ENCODE measurements at regions not wholly inside any gene's neighbourhood (a gene's known extent, or its start where the extent isn't known, plus 50 kb on each side); places are given as distances from the start of the nearest gene placed in this dataset.

- TF ChIP-seq CTCF (IDR thresholded peaks at IDR 0.05) = no peak
- TF ChIP-seq POLR2A (IDR thresholded peaks at IDR 0.05) = no peak
- TF ChIP-seq EP300 (IDR thresholded peaks at IDR 0.05) = no peak
- H3K9me3 ChIP-seq = no peaks in the 10 kb centered on the region
- H3K4me3 ChIP-seq = no peak overlapping the region
- DNase-seq = no peak
- 63 to 69% (median 65%) methylated on average over 7 of the region's 7 CpGs for WGBS, 3 donors
- H3K27me3 ChIP-seq = no peaks in the 10 kb centered on the region
- H3K27ac ChIP-seq = no peak overlapping the region
- intact Hi-C loops (cut with DNase I) = no loop called here
- H3K4me1 ChIP-seq (ENCODE audit: insufficient read depth) = no peaks in the 10 kb centered on the region
- H3K36me3 ChIP-seq = no peaks in the 10 kb centered on the region
These were observed 59.0 kb upstream of the CD82 start for GRCh38 chr11:44506375-44507016.

DNA sequence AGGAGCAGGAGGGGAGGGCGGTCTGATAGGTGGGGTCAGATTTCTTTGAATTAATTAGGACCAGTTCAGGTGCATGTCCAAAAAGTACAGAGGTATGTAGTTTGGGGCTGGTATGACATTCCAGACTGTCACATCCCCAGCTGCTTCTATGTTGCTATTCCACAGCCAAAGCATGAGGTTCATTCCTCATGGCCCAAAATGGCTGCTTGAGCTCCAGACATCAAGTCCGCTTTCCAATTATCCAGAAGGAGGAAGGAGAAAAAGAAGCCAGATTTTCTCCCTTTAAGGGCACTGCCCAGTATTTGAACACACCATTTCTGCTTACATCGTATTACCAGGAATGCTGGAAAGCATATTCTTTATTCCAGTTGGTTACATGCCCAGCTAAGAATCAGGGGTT lies 58.0 kb upstream of the CD82 start:
- H3K36me3 ChIP-seq = no peaks in the 10 kb centered on the region
- DNase-seq = no peak
- H3K4me3 ChIP-seq = no peak overlapping the region
- H3K27me3 ChIP-seq = no peaks in the 10 kb centered on the region
- intact Hi-C loops (cut with DNase I) = no loop called here
- 89 to 96% (median 93%) methylated on average over 3 of the region's 3 CpGs for WGBS, 3 donors
- H3K9me3 ChIP-seq = no peaks in the 10 kb centered on the region
- no peak overlapping the region for H3K27ac ChIP-seq
- TF ChIP-seq POLR2A (IDR thresholded peaks at IDR 0.05) = no peak
- TF ChIP-seq CTCF (IDR thresholded peaks at IDR 0.05) = no peak
- no peak for TF ChIP-seq EP300 (IDR thresholded peaks at IDR 0.05)
- no peaks in the 10 kb centered on the region for H3K4me1 ChIP-seq (ENCODE audit: insufficient read depth)

GRCh38 chr11:44507896-44508445 lies 57.5 kb upstream of the CD82 start:
- no peaks in the 10 kb centered on the region for H3K9me3 ChIP-seq
- no peak for DNase-seq
- intact Hi-C loops (cut with DNase I) = no loop called here
- no peak for TF ChIP-seq EP300 (IDR thresholded peaks at IDR 0.05)
- H3K27me3 ChIP-seq = no peaks in the 10 kb centered on the region
- 81 to 90% (median 89%) methylated on average over 3 of the region's 3 CpGs for WGBS, 3 donors
- H3K4me1 ChIP-seq (ENCODE audit: insufficient read depth) = no peaks in the 10 kb centered on the region
- no peak overlapping the region for H3K27ac ChIP-seq
- H3K36me3 ChIP-seq = no peaks in the 10 kb centered on the region
- H3K4me3 ChIP-seq = no peak overlapping the region

DNA sequence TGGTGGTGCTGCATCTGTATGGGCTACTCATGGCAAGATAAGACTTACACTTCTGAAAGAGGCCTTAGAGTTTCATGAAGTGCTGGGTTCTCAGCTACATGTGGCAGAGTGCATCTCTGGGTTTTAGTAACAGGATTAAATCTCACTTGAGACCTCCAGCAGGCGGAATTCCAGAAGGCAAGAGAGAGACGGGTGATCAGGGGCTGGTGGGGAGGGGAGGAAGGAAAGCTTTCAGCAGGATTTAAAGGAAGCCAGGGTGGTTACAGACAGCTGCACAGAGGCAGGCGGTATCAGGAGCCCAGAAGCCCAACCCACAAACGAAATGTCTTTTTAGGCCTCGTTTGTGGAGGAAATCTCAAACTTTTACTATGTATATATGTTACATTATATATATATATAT lies 56.2 kb upstream of the CD82 start:
- H3K27ac ChIP-seq = no peak overlapping the region
- WGBS, 3 donors = 30 to 53% (median 46%) methylated on average over 5 of the region's 5 CpGs

More for the DNA sequence above, 56.2 kb upstream of the CD82 start:
- no peak for TF ChIP-seq EP300 (IDR thresholded peaks at IDR 0.05)
- TF ChIP-seq POLR2A (IDR thresholded peaks at IDR 0.05) = no peak
- TF ChIP-seq CTCF (IDR thresholded peaks at IDR 0.05) = no peak
- DNase-seq = no peak
- intact Hi-C loops (cut with DNase I) = no loop called here
- Histone ChIP-seq H3K4me1 (ENCODE audit: insufficient read depth) (no peaks in the 10 kb centered on the region), H3K9me3 (no peaks in the 10 kb centered on the region), H3K27me3 (no peaks in the 10 kb centered on the region), H3K4me3 (no peak overlapping the region), H3K36me3 (no peaks in the 10 kb centered on the region)

Measured in ovary (tissue), 7 donors.